PFSK-1 (cell line): ENCODE measurements at regions not wholly inside any gene's neighbourhood (a gene's known extent, or its start where the extent isn't known, plus 50 kb on each side); places are given as distances from the start of the nearest gene placed in this dataset.

Source experiments
- POLR2AphosphoS5 ChIP-seq: IDR thresholded peaks from 2 replicates; pipeline ENCODE4 v1.6.1; 2012; ENCODE audit warnings: low read depth, mild to moderate bottlenecking, control low read depth, low read length, moderate library complexity
- SIN3A ChIP-seq: IDR thresholded peaks from 2 replicates; pipeline ENCODE4 v1.6.1; 2012; ENCODE audit warnings: mild to moderate bottlenecking, low read length, moderate library complexity, borderline replicate concordance; ENCODE audit not compliant: insufficient read depth

- no peak for TF ChIP-seq POLR2AphosphoS5
- TF ChIP-seq SIN3A: no peak
Observed at GRCh38 chrX:118215346-118215745, 98.7 kb upstream of the KLHL13 start.
